ENCODE measurements at regions not wholly inside any gene's neighbourhood (a gene's known extent, or its start where the extent isn't known, plus 50 kb on each side); places are given as distances from the start of the nearest gene placed in this dataset.

DNA sequence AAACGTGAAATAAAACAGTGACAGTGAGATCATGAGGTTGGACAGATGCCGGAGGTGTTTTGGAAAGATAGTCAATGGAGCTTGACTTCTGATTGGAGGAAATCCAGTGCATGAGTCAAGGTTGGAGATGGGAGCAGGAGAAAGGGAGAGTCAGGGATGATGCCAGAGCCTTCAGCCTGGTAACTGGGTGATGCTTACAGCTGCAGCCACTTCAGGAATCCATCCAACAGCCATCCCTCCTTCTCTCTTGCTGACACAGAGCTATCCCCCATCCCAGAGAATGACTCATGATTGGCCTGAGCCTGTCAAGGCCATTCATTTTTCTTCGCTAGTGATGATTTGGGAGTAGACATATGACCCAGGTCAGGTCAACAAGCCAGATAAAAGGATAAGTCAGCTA lies 112.8 kb downstream of the SAMD5 start:
- DNase-seq (ENCODE audit: low read depth in 2 of 2) = no peak

- DNase-seq (ENCODE audit: low read depth in 2 of 2) = no peak
Observed at GRCh38 chr6:147621961-147622360, 113.5 kb downstream of the SAMD5 start.

DNA sequence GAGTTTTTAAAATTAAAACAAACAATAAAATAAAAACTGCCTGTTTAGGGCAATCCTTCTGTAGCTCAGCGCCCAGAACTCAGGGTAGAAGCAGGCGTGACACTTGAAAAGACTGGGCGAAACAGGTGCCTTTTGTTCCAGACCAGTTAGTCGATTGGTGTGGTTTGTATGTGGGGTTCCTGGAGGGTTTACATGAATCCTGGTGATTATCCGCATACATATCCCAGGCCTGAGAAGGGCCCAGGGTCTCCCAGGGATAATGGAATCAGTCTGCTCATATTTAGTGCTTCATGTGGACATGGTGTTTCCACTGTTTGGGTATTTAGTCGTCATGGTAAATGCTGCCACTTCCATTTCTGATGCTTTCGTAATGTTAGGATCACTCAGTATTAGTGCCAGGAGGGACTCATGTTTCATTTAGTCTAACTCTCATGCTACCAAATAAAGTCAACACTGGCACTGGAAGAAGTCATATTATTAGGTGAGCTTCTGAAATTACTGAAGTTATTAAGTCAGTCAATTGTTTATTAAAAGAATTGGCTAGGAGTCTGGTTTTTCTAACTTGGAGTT lies 116.5 kb downstream of the SAMD5 start:
- no peak for DNase-seq (ENCODE audit: low read depth in 2 of 2)

DNA sequence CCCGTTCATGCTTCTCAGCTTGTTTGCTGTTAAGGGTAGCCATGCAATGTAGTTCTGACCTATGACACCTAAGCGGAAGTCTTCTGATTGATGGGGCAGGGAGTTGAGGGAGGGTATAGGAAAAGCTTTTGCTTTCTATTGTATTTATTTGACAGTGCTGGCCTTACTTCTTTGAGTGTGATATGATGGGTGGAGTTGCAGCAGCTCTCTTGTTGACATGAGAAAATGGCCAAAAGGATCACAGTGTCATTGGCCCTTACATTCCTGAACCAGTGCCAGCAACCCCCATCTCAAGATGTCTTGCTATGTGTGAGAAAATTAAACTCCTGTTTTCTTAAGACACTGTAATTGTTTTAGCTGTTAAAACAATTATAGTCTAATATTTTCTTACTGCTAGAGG lies 117.5 kb downstream of the SAMD5 start:
- no peak for DNase-seq (ENCODE audit: low read depth in 2 of 2)

GRCh38 chr6:147627411-147627810 lies 118.9 kb downstream of the SAMD5 start:
- no peak for DNase-seq (ENCODE audit: low read depth in 2 of 2)

DNA sequence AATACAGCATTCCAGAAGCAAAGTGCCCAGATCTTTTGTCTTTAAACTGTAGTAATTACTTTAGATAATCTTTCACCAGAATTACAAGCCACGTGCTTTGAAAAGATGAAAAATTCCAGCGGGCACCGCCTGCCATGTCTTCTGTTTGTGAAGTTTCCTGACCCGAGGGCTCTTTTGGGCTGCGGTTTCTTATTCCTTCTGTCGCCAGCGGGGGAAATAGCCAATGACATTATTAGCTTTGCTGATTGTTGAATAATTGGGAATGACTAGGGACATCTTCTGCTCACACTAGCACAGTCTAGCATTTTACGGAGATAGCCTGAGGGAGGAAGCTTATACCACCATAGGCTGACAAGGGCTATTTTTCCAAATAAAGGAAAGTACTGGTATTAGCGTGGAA lies 124.7 kb downstream of the SAMD5 start:
- DNase-seq (ENCODE audit: low read depth in 2 of 2) = no peak

DNA sequence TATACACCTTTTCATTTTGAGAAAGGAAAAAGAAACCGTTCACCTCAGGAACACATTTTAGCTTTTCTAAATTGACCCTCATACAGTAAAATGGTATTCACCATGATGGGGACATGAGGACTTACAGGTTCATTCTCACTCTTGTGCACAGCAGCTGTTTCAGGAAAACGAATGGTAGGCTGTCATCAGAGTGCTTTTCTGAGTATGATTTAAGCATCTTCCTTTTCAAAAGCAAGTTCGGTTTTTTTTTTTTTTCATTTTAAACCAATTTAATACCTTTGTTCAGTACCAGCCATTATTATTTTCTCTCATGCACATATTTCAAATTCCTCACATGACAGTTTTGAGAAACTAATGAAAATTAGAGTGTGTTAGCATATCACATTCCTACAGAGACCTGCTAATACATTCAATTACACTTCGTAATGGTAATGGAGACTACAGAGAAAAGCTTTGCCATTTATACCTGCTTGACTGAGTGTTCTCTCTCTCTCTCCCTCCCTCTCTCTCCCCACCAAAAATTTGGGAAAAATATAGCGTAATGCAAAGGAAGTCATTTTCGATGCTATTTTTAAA lies 129.2 kb downstream of the SAMD5 start:
- no peak for DNase-seq (ENCODE audit: low read depth in 2 of 2)

GRCh38 chr6:147639279-147639678 lies 130.8 kb downstream of the SAMD5 start:
- DNase-seq (ENCODE audit: low read depth in 2 of 2) = no peak

GRCh38 chr6:147640606-147641005 lies 132.1 kb downstream of the SAMD5 start:
- DNase-seq (ENCODE audit: low read depth in 2 of 2) = no peak

- DNase-seq (ENCODE audit: low read depth in 2 of 2) = no peak
Observed at GRCh38 chr6:147641511-147641910, 133.0 kb downstream of the SAMD5 start.

GRCh38 chr6:147642458-147642857 lies 134.0 kb downstream of the SAMD5 start:
- DNase-seq (ENCODE audit: low read depth in 2 of 2) = no peak

- no peak for DNase-seq (ENCODE audit: low read depth in 2 of 2)
Observed at GRCh38 chr6:147643341-147644200, 135.1 kb downstream of the SAMD5 start.

GRCh38 chr6:147648916-147649315 lies 140.4 kb downstream of the SAMD5 start:
- no peak for DNase-seq (ENCODE audit: low read depth in 2 of 2)

GRCh38 chr6:147651249-147652063 lies 143.0 kb downstream of the SAMD5 start:
- DNase-seq (ENCODE audit: low read depth in 2 of 2) = no peak

DNA sequence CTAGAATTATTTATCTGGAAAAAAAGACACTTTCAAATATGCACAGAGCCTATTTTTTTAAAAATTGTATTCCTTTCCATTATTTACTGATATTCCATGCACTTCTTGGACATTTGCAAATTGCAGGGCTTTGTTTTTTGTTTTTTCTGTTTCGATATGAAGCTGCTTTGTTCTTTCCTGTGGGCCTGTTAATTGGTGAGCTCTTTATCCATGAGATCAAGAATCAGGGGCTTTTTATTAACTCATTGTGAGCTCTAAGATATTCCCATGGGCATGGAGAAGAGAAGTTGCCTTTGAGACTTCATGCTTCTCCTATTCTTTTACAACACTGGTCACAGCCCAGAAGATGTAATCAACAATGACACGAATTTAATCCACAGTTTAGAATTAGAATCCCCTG lies 145.1 kb downstream of the SAMD5 start:
- DNase-seq (ENCODE audit: low read depth in 2 of 2) = no peak

DNA sequence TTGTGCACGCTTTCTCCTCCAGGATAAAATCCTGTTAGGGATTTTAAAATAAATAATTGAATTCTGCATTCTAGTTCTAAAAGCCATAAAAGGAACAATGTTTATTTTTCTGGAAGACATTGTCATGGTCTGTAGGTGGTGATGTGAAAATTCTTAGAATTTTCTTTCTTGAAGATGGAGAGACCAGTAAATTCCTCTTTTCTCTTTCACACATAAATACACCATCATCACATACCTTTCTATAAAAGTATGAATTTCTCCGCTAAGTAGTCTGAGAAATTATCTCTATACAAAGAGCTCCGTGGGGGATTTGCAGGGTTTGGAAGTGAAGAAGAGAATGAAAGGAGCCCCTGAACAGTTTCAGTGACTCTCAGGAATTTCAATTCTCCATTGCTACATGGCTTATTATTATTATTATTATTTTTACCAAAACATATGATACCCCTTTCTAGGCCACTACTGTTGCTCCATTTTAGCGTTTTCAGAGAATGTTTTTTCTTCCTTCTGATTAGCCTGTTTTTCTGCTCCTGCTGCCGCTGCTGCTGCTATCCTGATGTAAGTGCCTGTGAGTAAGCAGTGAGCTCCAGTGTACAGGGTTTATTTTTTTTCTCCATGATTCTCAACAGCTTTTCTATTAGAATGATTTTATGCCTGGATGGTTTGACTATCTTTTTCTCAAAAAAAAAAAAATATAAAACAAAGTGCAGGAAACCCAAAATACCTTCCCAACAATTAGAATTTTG lies 145.8 kb downstream of the SAMD5 start:
- no peak for DNase-seq (ENCODE audit: low read depth in 2 of 2)

DNA sequence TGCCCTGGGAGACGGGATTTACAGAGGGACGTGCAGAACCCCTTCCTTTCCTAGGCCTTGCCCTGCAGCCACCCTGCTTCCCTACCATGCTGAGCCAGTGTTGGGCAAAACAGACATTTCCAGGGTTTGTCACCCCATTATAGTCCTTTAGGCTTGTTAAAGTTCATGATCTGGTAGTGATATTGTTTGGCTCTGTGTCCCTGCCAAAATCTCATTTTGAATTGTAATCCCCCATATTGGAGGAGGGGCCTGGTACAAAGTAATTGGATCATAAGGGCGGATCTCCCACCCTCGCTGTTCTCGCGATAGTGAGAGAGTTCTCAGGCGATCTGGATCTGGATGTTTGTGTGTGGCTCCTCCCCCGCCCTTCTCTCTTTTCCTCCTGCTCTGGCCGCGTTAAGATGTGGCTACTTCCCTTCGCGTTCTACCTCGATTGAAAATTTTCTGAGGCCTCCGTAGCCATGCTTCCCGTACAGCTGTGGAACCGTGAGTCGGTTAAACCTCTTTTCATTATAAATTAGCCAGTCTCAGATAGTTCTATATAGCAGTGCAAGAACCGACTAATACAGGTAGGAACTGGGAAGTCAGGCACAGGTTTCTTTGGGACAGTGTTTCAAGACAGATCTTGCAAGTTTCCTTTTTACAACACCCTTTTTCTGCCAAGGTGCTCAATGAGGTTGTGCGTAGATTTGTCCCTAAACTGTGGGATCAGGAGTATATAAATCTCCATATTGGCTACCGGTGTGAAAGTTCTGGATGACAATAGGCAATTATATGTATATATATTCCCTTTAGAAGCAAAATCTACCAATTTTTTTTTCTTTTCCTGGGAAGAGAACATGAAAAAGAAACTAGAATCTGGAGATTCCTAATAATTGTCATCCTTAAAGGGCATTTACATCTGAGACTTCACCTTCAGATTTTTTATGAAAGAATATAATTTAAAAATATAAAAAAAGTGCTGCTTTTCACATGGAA lies 152.1 kb downstream of the SAMD5 start:
- DNase-seq (ENCODE audit: low read depth in 2 of 2) = no peak

- no peak for DNase-seq (ENCODE audit: low read depth in 2 of 2)
Observed at GRCh38 chr6:147662646-147663045, 154.2 kb downstream of the SAMD5 start.

- DNase-seq (ENCODE audit: low read depth in 2 of 2) = no peak
Observed at GRCh38 chr6:147664092-147664491, 155.6 kb downstream of the SAMD5 start.

GRCh38 chr6:147666255-147666654 lies 157.8 kb downstream of the SAMD5 start:
- DNase-seq (ENCODE audit: low read depth in 2 of 2) = no peak
